Coronary artery (tissue), 2 donors: ENCODE measurements at regions not wholly inside any gene's neighbourhood (a gene's known extent, or its start where the extent isn't known, plus 50 kb on each side); places are given as distances from the start of the nearest gene placed in this dataset.
A peak's percentile ranks its signal among the peaks of the same experiment; 100 is the strongest.

Source experiments
- DNase-seq: peaks from one replicate; pipeline ENCODE4 v3.0.0-alpha.2; 2017; ENCODE audit warnings: low spot score
- H3K27ac ChIP-seq, 2 donors: fragments of 200-600 bp; sonication (generic); one replicate each; pipeline ENCODE4 v1.5.1; 2016 to 2019
- H3K4me3 ChIP-seq: fragments of 200-600 bp; sonication (generic); 2 replicates; pipeline ENCODE4 v1.5.1; 2016; ENCODE audit warnings: mild to moderate bottlenecking, moderate library complexity
- TF ChIP-seq, protein P1 (sequence below): fragments of 200-600 bp; sonication (generic); IDR thresholded peaks from one replicate; pipeline ENCODE4 v1.5.1; 2019; ENCODE audit warnings: antibody characterized with exemption

DNA sequence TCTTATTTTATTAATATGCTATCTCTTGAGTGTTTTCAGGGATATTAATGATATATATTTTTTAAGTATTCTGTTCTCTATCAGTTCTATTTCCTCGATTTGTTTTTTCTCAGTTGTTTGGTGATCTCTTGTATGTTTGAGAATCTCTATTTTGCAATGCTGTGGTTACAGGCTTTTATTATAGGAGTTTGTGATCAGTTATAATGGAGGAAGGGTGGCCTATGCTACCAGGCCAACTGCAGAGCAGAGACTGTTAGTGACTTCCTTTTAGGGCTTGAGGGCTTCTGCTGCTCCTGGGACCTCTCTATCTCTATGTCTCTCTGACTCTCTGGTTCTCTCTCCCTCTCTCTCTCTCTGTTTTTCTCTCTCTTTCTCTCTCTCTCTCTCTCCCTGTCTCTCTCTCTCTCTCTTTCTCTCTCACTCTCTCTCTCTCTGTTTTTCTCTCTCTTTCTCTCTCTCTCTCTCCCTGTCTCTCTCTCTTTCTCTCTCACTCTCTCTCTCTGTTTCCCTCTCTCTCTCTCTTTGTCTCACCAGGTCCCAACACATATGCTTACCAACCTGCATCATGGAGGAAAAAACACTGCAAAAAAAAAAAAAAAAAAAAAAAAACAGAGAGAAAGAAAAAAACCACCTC, 69.4 kb upstream of the CAV2 start:
- Histone ChIP-seq H3K4me3 (no peak overlapping the region), H3K27ac (no peak overlapping the region)
- DNase-seq, result no peak
- TF ChIP-seq, protein P1, sequence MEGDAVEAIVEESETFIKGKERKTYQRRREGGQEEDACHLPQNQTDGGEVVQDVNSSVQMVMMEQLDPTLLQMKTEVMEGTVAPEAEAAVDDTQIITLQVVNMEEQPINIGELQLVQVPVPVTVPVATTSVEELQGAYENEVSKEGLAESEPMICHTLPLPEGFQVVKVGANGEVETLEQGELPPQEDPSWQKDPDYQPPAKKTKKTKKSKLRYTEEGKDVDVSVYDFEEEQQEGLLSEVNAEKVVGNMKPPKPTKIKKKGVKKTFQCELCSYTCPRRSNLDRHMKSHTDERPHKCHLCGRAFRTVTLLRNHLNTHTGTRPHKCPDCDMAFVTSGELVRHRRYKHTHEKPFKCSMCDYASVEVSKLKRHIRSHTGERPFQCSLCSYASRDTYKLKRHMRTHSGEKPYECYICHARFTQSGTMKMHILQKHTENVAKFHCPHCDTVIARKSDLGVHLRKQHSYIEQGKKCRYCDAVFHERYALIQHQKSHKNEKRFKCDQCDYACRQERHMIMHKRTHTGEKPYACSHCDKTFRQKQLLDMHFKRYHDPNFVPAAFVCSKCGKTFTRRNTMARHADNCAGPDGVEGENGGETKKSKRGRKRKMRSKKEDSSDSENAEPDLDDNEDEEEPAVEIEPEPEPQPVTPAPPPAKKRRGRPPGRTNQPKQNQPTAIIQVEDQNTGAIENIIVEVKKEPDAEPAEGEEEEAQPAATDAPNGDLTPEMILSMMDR, result no peak

DNA sequence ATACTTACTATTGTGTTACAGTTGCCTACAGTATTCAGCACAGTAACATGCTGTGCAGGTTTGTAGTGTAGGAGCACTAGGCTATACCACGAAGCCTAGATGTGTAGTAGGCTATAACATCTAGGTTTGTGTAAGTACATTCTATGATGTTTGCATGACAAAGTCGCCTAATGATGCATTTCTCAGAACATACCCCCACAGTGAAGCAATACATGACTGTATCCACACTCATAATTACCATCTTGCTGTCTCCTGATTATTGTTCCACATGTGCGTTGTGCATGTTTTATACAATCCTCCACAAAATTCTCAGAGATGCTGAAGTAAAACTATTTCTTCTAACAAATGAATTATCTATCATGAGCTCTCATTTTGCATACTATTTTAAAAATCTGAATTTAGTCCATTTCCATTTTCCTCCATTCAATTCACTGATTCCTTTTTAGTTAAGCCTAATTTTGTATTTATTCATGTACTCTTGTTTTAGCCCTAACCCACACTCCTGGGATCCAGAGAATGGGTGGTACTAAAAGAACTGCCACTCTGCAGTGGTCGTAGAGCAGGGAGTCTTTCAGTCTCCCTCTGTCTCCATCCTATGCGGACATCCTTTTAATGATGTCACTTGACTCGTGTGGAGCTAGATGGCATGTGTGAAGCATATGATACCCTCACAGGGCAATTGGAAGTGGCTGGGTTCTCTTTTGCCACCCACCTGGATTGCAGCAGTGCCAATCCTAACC, 67.6 kb upstream of the CAV2 start:
- no peak overlapping the region for H3K27ac ChIP-seq
- DNase-seq, result no peak
- no peak overlapping the region for H3K4me3 ChIP-seq
- TF ChIP-seq, protein P1, result no peak

DNA sequence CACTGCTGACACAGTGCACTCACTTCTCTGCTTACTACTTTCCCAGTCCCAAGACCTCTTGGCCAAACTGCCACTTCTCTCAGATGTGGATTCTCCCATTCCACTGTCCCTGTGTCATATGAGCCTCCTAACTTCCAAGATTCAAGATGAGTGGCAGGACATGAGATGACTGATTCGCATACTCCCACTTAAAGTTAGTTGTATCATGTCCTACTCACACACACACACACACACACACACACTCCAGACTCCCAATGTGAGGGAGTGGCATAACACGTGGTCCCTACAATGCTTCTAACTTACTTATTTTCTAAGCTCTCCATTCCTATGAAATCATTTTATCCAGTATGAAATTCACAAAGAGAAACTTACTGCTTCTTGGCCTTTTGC, 67.0 kb upstream of the CAV2 start:
- DNase-seq, result no peak
- TF ChIP-seq, protein P1, result no peak
- Histone ChIP-seq H3K27ac (peak overlapping the region in 1 of 2 donors; percentile 31), H3K4me3 (no peak overlapping the region)

DNA sequence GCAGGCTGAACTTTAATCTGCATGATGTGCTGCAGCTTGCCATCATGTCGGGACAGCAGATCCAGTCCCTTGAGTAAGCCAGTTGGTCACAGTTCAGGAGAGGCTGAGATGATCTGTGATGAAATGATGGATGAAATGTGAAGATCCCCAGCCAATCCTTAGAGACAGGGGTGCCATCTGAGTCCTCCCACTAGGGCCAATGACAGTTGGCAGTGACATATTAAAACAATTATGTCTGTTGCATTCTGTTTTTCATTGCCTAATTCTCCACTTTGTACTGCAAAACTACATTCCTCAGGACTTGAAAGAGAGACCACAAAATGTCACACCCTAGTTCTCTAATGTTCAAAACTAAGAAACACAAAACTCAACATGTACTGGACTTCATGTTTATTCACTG, 66.3 kb upstream of the CAV2 start:
- no peak for DNase-seq
- no peak overlapping the region for H3K4me3 ChIP-seq

DNA sequence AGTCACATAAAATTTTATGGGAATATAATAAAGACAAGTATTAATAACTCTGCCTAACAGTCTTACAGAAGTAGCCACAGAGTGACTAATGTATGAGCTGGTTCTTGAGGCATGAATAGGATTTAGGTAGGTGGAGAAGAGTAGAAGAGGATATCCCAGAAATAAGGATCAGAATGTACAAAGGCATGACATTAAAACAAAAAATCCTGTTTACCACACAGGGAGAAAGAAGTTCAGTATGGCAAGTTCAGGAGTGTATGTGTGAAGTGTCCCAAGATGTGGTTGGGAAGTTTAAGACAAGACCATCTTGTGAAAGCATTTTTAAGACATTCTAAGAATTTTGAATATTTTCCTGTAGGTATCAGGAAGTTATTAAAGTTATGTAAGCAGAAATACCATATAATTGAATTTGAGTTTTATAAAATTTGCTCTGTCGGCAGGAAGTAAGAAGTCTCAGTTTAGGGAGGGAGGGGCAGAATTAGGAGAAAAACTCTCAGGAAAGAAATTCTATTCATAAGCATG, 64.7 kb upstream of the CAV2 start:
- peak overlapping the region; percentile 30 to 35 for H3K27ac ChIP-seq
- no peak overlapping the region for H3K4me3 ChIP-seq
- no peak for DNase-seq
- TF ChIP-seq, protein P1, result no peak

More for the DNA sequence above, 66.3 kb upstream of the CAV2 start:
- TF ChIP-seq, protein P1, result no peak
- H3K27ac ChIP-seq, result peak overlapping the region in 1 of 2 donors; percentile 31

DNA sequence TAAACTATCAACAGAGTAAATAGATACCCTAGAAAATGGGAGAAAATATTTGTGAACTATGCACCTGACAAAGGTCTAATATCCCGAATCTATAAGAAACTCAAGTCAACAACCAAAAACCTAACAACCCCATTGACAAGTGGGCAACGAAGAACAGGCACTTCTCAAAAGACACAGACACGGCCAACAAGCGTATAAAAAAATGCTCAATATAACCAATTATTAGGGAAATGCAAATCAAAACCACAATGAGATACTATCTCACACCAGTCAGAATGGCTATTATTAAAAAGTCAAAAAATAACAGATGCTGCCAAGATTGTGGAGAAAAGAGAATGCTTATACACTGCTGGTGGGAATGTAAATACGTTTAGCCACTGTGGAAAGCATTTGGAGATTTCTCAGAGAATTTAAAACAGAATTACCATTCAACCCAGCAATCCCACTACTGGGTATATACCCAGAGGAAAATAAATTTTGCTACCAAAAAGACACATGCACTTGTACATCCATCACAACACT, 63.2 kb upstream of the CAV2 start:
- TF ChIP-seq, protein P1, result no peak
- DNase-seq, result no peak
- H3K27ac ChIP-seq, result no peak overlapping the region
- H3K4me3 ChIP-seq, result no peak overlapping the region

DNA sequence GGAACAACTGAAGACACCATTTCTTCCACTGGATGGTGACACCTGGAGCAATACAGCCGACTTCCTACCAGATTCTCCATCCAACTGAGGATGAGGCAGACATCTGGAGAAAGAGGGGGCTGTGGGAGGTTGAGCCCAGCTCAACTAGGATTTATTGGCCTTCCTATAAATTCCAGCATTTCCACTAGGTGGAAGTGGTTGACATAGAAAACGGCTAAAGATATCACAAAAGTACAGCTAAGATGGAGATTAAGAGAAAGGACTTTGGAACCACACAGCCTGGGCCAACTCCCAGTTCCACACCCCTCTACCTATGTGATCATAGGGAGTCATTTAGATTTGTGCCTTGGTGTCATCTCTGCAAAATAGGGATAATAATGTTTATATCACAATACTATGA, 61.3 kb upstream of the CAV2 start:
- no peak for DNase-seq
- no peak overlapping the region for H3K4me3 ChIP-seq
- TF ChIP-seq, protein P1, result no peak
- peak overlapping the region; percentile 44 to 71 for H3K27ac ChIP-seq
